HepG2 (cell line): ENCODE measurements at regions not wholly inside any gene's neighbourhood (a gene's known extent, or its start where the extent isn't known, plus 50 kb on each side); places are given as distances from the start of the nearest gene placed in this dataset.

ENCODE experiments used
- ATM ChIP-seq: fragments of 450-650 bp; IDR thresholded peaks from 2 replicates; pipeline ENCODE4 v1.7.1; 2017; ENCODE audit warnings: mild to moderate bottlenecking, borderline replicate concordance
- CENPX ChIP-seq: sonication (generic); formaldehyde crosslinking; IDR thresholded peaks from 2 replicates; pipeline ENCODE4 v1.9.0; 2021; ENCODE audit warnings: mild to moderate bottlenecking, missing genetic modification reagents, moderate library complexity
- DNMT3B ChIP-seq: conservative IDR thresholded peaks from 2 replicates; pipeline ENCODE4 v1.6.1; 2016; ENCODE audit warnings: missing biosample characterization, control low read depth
- FOXP1 ChIP-seq, 2 experiments: fragments of 450-650 bp in 1 of 2; IDR thresholded peaks; 2 replicates each; pipeline ENCODE4 v1.6.1; 2017 to 2018; ENCODE audit warnings: antibody characterized with exemption in 1 of 2
- KDM4B ChIP-seq: sonication (generic); formaldehyde crosslinking; IDR thresholded peaks from 2 replicates; pipeline ENCODE4 v1.4.0; 2020; ENCODE audit warnings: missing genetic modification reagents
- MAFG ChIP-seq: sonication (generic); formaldehyde crosslinking; IDR thresholded peaks from 2 replicates; pipeline ENCODE4 v1.5.1; 2020; ENCODE audit warnings: mild to moderate bottlenecking, missing genetic modification reagents
- MAZ ChIP-seq, 2 experiments: sonication (generic) in 1 of 2; formaldehyde crosslinking in 1 of 2; IDR thresholded peaks; 2 replicates each; pipeline versions ENCODE4 v1.5.0 to v1.6.1; 2012 to 2020; ENCODE audit warnings: low read depth in 2 of 2, mild to moderate bottlenecking in 2 of 2, borderline replicate concordance in 1 of 2, improper control_type of control experiment in 1 of 2, low read length in 1 of 2, missing genetic modification reagents in 1 of 2, moderate library complexity in 1 of 2
- NFE2L1 ChIP-seq: sonication (generic); formaldehyde crosslinking; IDR thresholded peaks from 2 replicates; pipeline ENCODE4 v1.4.0; 2020; ENCODE audit warnings: missing genetic modification reagents, mild to moderate bottlenecking, borderline replicate concordance
- NRL ChIP-seq: sonication (generic); formaldehyde crosslinking; IDR thresholded peaks from 2 replicates; pipeline ENCODE4 v1.5.0; 2020; ENCODE audit warnings: missing genetic modification reagents, mild to moderate bottlenecking, moderate library complexity, borderline replicate concordance
- PPARG ChIP-seq: conservative IDR thresholded peaks from 2 replicates; pipeline ENCODE4 v1.6.1; 2016; ENCODE audit warnings: missing biosample characterization, missing genetic modification reagents
- SOX13 ChIP-seq, 3 experiments: fragments of 450-650 bp in 1 of 3; sonication (generic) in 1 of 3; formaldehyde crosslinking in 1 of 3; IDR thresholded peaks in 2 of 3; conservative IDR thresholded peaks in 1 of 3; 2 replicates each; pipeline versions ENCODE4 v1.5.0 to v1.6.1; 2016 to 2020; ENCODE audit warnings: antibody characterized with exemption in 1 of 3, mild to moderate bottlenecking in 1 of 3, missing compliant biosample characterization in 1 of 3, missing genetic modification reagents in 1 of 3, moderate library complexity in 1 of 3
- SOX6 ChIP-seq, 2 experiments: fragments of 450-650 bp in 1 of 2; sonication (generic) in 1 of 2; formaldehyde crosslinking in 1 of 2; IDR thresholded peaks; 2 replicates each; pipeline versions ENCODE4 v1.4.0 to v1.6.1; 2017 to 2020; ENCODE audit warnings: antibody characterized with exemption in 1 of 2, mild to moderate bottlenecking in 1 of 2, missing genetic modification reagents in 1 of 2
- TBL1XR1 ChIP-seq: fragments of 150-350 bp; IDR thresholded peaks from 2 replicates; pipeline ENCODE4 v1.6.1; 2014; ENCODE audit warnings: borderline replicate concordance, low read length; ENCODE audit not compliant: partially characterized antibody
- ZBTB3 ChIP-seq: sonication (generic); formaldehyde crosslinking; IDR thresholded peaks from 2 replicates; pipeline ENCODE4 v1.4.0; 2020; ENCODE audit warnings: low read depth, mild to moderate bottlenecking, moderate library complexity, missing genetic modification reagents, borderline replicate concordance
- ZNF329 ChIP-seq: sonication (generic); formaldehyde crosslinking; IDR thresholded peaks from 2 replicates; pipeline ENCODE4 v1.9.0; 2021; ENCODE audit warnings: low read depth, mild to moderate bottlenecking, missing genetic modification reagents
- TF ChIP-seq, protein P1 (sequence below): sonication (generic); formaldehyde crosslinking; IDR thresholded peaks from 2 replicates; pipeline ENCODE4 v1.5.0; 2020; ENCODE audit warnings: missing genetic modification reagents
- TF ChIP-seq, protein P2 (sequence below): sonication (generic); formaldehyde crosslinking; IDR thresholded peaks from 2 replicates; pipeline ENCODE4 v1.5.0; 2020; ENCODE audit warnings: mild to moderate bottlenecking, missing genetic modification reagents, borderline replicate concordance
- TF ChIP-seq, protein P3 (sequence below): sonication (generic); formaldehyde crosslinking; IDR thresholded peaks from 2 replicates; pipeline ENCODE4 v1.8.0; 2022; ENCODE audit warnings: missing genetic modification reagents, mild to moderate bottlenecking, inconsistent platforms, borderline replicate concordance
- TF ChIP-seq, protein P4 (sequence below): sonication (generic); formaldehyde crosslinking; IDR thresholded peaks from 2 replicates; pipeline ENCODE4 v1.5.0; 2020; ENCODE audit warnings: mild to moderate bottlenecking, missing genetic modification reagents, moderate library complexity

DNA sequence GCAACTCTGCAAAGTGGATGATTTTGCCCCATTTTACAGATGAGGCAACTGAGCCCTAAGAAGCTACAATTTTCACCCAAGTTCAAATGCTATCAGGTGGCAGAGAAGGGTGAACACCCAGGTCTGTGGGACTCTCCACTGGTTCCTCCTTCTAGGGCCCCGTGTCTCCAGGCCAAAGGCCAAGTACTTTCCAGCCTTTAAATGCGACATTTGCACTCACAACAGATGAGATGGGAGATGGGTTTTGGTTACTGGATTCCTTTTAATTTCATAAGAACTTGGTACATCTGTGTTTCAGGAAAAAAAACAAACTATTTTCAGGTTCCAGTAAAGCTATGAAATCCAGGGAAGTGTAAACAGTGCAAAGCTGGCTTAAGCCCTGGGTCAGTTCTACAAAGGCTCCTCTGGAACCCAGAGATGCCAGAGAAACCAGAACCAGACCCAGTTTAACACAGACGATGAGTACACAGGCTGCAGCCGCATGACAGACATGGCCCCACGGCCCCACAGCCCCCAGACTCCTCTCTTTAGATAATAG lies 361.7 kb downstream of the ANAPC1 start (continued):
- TF ChIP-seq KDM4B (CRISPR knock-in tag) (no peak; the same call in 1 of the 2 replicates), MAZ (IDR thresholded peaks at IDR 0.05; ENCODE audit: borderline replicate concordance, low read depth, low read length) (no peak), MAZ (CRISPR knock-in tag; IDR thresholded peaks at IDR 0.05; ENCODE audit: low read depth) (no peak), PPARG (CRISPR knock-in tag) (no peak; the same call in 1 of the 2 replicates), NFE2L1 (CRISPR knock-in tag) (no peak), SOX6 (IDR thresholded peaks at IDR 0.05) (no peak), SOX6 (CRISPR knock-in tag; IDR thresholded peaks at IDR 0.05) (peak; percentile 68), FOXP1 (IDR thresholded peaks at IDR 0.05) (no peak), FOXP1 (CRISPR knock-in tag; IDR thresholded peaks at IDR 0.05) (peak; percentile 33; the same call in 1 of the 2 replicates), SOX13 (IDR thresholded peaks at IDR 0.05) (no peak), SOX13 (CRISPR knock-in tag; conservative IDR thresholded peaks at IDR 0.05 in 1 of 2, IDR thresholded peaks at IDR 0.05 in 1 of 2) (peak in 1 of 2 experiments; percentile 87; a peak in 2 of 4 replicates), MAFG (CRISPR knock-in tag) (no peak), DNMT3B (no peak), NRL (CRISPR knock-in tag) (no peak), TBL1XR1 (no peak), ATM (no peak), ZBTB3 (CRISPR knock-in tag) (no peak), CENPX (CRISPR knock-in tag) (no peak), ZNF329 (CRISPR knock-in tag) (no peak)
- TF ChIP-seq, protein P1, sequence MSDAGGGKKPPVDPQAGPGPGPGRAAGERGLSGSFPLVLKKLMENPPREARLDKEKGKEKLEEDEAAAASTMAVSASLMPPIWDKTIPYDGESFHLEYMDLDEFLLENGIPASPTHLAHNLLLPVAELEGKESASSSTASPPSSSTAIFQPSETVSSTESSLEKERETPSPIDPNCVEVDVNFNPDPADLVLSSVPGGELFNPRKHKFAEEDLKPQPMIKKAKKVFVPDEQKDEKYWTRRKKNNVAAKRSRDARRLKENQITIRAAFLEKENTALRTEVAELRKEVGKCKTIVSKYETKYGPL = no peak
- TF ChIP-seq, protein P2, sequence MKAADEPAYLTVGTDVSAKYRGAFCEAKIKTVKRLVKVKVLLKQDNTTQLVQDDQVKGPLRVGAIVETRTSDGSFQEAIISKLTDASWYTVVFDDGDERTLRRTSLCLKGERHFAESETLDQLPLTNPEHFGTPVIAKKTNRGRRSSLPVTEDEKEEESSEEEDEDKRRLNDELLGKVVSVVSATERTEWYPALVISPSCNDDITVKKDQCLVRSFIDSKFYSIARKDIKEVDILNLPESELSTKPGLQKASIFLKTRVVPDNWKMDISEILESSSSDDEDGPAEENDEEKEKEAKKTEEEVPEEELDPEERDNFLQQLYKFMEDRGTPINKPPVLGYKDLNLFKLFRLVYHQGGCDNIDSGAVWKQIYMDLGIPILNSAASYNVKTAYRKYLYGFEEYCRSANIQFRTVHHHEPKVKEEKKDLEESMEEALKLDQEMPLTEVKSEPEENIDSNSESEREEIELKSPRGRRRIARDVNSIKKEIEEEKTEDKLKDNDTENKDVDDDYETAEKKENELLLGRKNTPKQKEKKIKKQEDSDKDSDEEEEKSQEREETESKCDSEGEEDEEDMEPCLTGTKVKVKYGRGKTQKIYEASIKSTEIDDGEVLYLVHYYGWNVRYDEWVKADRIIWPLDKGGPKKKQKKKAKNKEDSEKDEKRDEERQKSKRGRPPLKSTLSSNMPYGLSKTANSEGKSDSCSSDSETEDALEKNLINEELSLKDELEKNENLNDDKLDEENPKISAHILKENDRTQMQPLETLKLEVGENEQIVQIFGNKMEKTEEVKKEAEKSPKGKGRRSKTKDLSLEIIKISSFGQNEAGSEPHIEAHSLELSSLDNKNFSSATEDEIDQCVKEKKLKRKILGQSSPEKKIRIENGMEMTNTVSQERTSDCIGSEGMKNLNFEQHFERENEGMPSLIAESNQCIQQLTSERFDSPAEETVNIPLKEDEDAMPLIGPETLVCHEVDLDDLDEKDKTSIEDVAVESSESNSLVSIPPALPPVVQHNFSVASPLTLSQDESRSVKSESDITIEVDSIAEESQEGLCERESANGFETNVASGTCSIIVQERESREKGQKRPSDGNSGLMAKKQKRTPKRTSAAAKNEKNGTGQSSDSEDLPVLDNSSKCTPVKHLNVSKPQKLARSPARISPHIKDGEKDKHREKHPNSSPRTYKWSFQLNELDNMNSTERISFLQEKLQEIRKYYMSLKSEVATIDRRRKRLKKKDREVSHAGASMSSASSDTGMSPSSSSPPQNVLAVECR = no peak; the same call in 1 of the 2 replicates
- TF ChIP-seq, protein P3, sequence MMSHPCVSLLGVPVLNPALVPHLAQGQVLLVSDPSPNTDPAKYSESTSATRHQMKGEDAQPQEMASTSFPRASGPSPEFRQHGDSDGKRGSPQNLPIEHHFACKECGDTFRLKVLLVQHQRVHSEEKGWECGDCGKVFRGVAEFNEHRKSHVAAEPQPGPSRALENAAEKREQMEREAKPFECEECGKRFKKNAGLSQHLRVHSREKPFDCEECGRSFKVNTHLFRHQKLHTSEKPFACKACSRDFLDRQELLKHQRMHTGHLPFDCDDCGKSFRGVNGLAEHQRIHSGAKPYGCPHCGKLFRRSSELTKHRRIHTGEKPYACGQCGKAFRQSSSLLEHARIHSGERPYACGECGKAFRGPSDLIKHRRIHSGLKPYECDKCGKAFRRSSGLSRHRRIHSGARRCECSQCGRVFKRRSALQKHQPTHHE = no peak
- TF ChIP-seq, protein P4, sequence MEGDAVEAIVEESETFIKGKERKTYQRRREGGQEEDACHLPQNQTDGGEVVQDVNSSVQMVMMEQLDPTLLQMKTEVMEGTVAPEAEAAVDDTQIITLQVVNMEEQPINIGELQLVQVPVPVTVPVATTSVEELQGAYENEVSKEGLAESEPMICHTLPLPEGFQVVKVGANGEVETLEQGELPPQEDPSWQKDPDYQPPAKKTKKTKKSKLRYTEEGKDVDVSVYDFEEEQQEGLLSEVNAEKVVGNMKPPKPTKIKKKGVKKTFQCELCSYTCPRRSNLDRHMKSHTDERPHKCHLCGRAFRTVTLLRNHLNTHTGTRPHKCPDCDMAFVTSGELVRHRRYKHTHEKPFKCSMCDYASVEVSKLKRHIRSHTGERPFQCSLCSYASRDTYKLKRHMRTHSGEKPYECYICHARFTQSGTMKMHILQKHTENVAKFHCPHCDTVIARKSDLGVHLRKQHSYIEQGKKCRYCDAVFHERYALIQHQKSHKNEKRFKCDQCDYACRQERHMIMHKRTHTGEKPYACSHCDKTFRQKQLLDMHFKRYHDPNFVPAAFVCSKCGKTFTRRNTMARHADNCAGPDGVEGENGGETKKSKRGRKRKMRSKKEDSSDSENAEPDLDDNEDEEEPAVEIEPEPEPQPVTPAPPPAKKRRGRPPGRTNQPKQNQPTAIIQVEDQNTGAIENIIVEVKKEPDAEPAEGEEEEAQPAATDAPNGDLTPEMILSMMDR (CRISPR knock-in tag) = no peak
